Nephron progenitor cell (in vitro differentiated cells): ENCODE measurements at regions not wholly inside any gene's neighbourhood (a gene's known extent, or its start where the extent isn't known, plus 50 kb on each side); places are given as distances from the start of the nearest gene placed in this dataset.

Experiments used
- DNase-seq: peaks from one replicate; pipeline ENCODE4 v3.0.0; 2021
- H3K27ac Mint-ChIP-seq: 2 replicates; pipeline ENCODE4 v1.8.0; 2021; ENCODE audit warnings: mild to moderate bottlenecking, moderate library complexity, mixed read lengths
- H3K27me3 Mint-ChIP-seq: 2 replicates; pipeline ENCODE4 v1.8.0; 2021; ENCODE audit warnings: mild to moderate bottlenecking, low read depth, mixed read lengths; ENCODE audit not compliant: poor library complexity
- H3K36me3 Mint-ChIP-seq: 2 replicates; pipeline ENCODE4 v1.8.0; 2021; ENCODE audit warnings: low read depth, mixed read lengths
- H3K4me1 Mint-ChIP-seq: 2 replicates; pipeline ENCODE4 v1.8.0; 2021; ENCODE audit warnings: mixed read lengths
- H3K4me3 Mint-ChIP-seq: 2 replicates; pipeline ENCODE4 v1.8.0; 2021; ENCODE audit warnings: mild to moderate bottlenecking, moderate library complexity, mixed read lengths
- H3K9me3 Mint-ChIP-seq: 2 replicates; pipeline ENCODE4 v1.8.0; 2021; ENCODE audit warnings: mild to moderate bottlenecking, moderate library complexity, mixed read lengths
- CTCF ChIP-seq: fragments of 200-600 bp; sonication (generic); IDR thresholded peaks from 2 replicates; pipeline ENCODE4 v1.5.0; 2021; ENCODE audit warnings: antibody characterized with exemption

- Mint-ChIP-seq H3K27me3 (peaks cover 5% of the 10 kb centered on the region), H3K4me1 (peaks cover 38% of the 10 kb centered on the region), H3K4me3 (no peak overlapping the region), H3K27ac (no peak overlapping the region), H3K9me3 (no peaks in the 10 kb centered on the region), H3K36me3 (no peaks in the 10 kb centered on the region)
- no peak for DNase-seq
- no peak for TF ChIP-seq CTCF
Measured at GRCh38 chr1:4046836-4047461, 146.9 kb upstream of the C1orf174 start.

- no peak for TF ChIP-seq CTCF
- H3K4me1 Mint-ChIP-seq, result peaks cover 40% of the 10 kb centered on the region
Measured at GRCh38 chr1:4047666-4048065, 147.6 kb upstream of the C1orf174 start.

GRCh38 chr1:4048076-4048475 is 148.0 kb upstream of the C1orf174 start:
- no peak for TF ChIP-seq CTCF
- Mint-ChIP-seq H3K27me3 (peaks cover 5% of the 10 kb centered on the region), H3K27ac (no peak overlapping the region), H3K4me3 (peak overlapping the region; percentile 35), H3K36me3 (no peaks in the 10 kb centered on the region), H3K4me1 (peaks cover 44% of the 10 kb centered on the region), H3K9me3 (no peaks in the 10 kb centered on the region)
- DNase-seq, result no peak

More at GRCh38 chr1:4047666-4048065, 147.6 kb upstream of the C1orf174 start:
- Mint-ChIP-seq H3K9me3 (no peaks in the 10 kb centered on the region), H3K27ac (no peak overlapping the region), H3K4me3 (peak overlapping the region; percentile 35), H3K27me3 (peaks cover 5% of the 10 kb centered on the region), H3K36me3 (no peaks in the 10 kb centered on the region)
- no peak for DNase-seq

- no peak overlapping the region for H3K4me3 Mint-ChIP-seq
- H3K27ac Mint-ChIP-seq, result no peak overlapping the region
Measured at GRCh38 chr1:4048921-4049320, 148.8 kb upstream of the C1orf174 start.

GRCh38 chr1:4050998-4051397 is 150.9 kb upstream of the C1orf174 start:
- Mint-ChIP-seq H3K27me3 (peaks cover 8% of the 10 kb centered on the region), H3K36me3 (no peaks in the 10 kb centered on the region), H3K27ac (peak overlapping the region; percentile 45), H3K4me1 (peaks cover 43% of the 10 kb centered on the region), H3K4me3 (no peak overlapping the region), H3K9me3 (no peaks in the 10 kb centered on the region)
- no peak for TF ChIP-seq CTCF
- DNase-seq, result no peak

More at GRCh38 chr1:4048921-4049320, 148.8 kb upstream of the C1orf174 start:
- no peak for DNase-seq
- Mint-ChIP-seq H3K27me3 (peaks cover 5% of the 10 kb centered on the region), H3K4me1 (peaks cover 44% of the 10 kb centered on the region), H3K36me3 (no peaks in the 10 kb centered on the region), H3K9me3 (no peaks in the 10 kb centered on the region)
- no peak for TF ChIP-seq CTCF

GRCh38 chr1:4052657-4053056 is 152.6 kb upstream of the C1orf174 start:
- H3K9me3 Mint-ChIP-seq, result no peaks in the 10 kb centered on the region
- H3K4me1 Mint-ChIP-seq, result peaks cover 32% of the 10 kb centered on the region
- TF ChIP-seq CTCF, result no peak
- no peak for DNase-seq
- H3K27me3 Mint-ChIP-seq, result peaks cover 8% of the 10 kb centered on the region
- H3K36me3 Mint-ChIP-seq, result no peaks in the 10 kb centered on the region
- no peak overlapping the region for H3K27ac Mint-ChIP-seq
- H3K4me3 Mint-ChIP-seq, result no peak overlapping the region
